Endothelial cell of umbilical vein (primary cell): ENCODE measurements at regions not wholly inside any gene's neighbourhood (a gene's known extent, or its start where the extent isn't known, plus 50 kb on each side); places are given as distances from the start of the nearest gene placed in this dataset.

Source experiments
- BruUV-seq: library from RNA; stranded (reverse); fragments of 400-500 nt; replicated peaks from 2 replicates; lab custom pipeline; 2021; lab: Mats Ljungman, UMichigan
- CTCF ChIA-PET: fragments of 300-600, 350-600 bp; sonication (Branson Sonifier 250); formaldehyde crosslinking; loops from one replicate; lab custom pipeline; 2021; ENCODE audit warnings: antibody characterized with exemption, inconsistent platforms; lab: Charles Lee
- POLR2A ChIA-PET: fragments of 300-600, 350-600 bp; sonication (Branson Sonifier 250); formaldehyde crosslinking; loops from one replicate; lab custom pipeline; 2021; ENCODE audit warnings: antibody characterized with exemption, inconsistent platforms; lab: Charles Lee
- DNase-seq: peaks from one replicate; pipeline ENCODE4 v3.0.0-alpha.2; 2011; ENCODE audit warnings: low read depth, low spot score
- FAIRE-seq: peaks from 2 replicates; lab custom pipeline; 2011; peaks lifted over from hg19 to GRCh38; lab: Jason Lieb, UNC
- H2AFZ ChIP-seq: 2 replicates; pipeline ENCODE4 v1.6.0; 2012; ENCODE audit warnings: low read depth, low read length, control low read depth, inconsistent platforms
- H3K27ac ChIP-seq: 2 replicates; pipeline ENCODE4 v1.5.1; 2011; ENCODE audit warnings: low read depth, mild to moderate bottlenecking, control low read depth, low read length, moderate library complexity; ENCODE audit not compliant: insufficient read depth
- H3K27me3 ChIP-seq, 2 experiments: 2 replicates each; pipeline versions ENCODE4 v1.6.0 to v1.6.1; 2011; ENCODE audit warnings: low read length in 2 of 2, mixed read lengths in 1 of 2; ENCODE audit not compliant: control insufficient read depth in 2 of 2, insufficient read depth in 2 of 2
- H3K36me3 ChIP-seq, 2 experiments: 2 replicates in 1 of 2; 3 replicates in 1 of 2; pipeline ENCODE4 v1.5.1; 2011; ENCODE audit warnings: low read length in 2 of 2, mild to moderate bottlenecking in 1 of 2, moderate library complexity in 1 of 2; ENCODE audit not compliant: control insufficient read depth in 2 of 2, insufficient read depth in 2 of 2; ENCODE audit errors: extremely low read depth in 1 of 2
- H3K4me1 ChIP-seq: 3 replicates; pipeline ENCODE4 v1.5.1; 2011; ENCODE audit warnings: mild to moderate bottlenecking, low read length; ENCODE audit not compliant: control insufficient read depth, insufficient read depth; ENCODE audit errors: extremely low read depth
- H3K4me2 ChIP-seq: 2 replicates; pipeline ENCODE4 v1.6.1; 2011; ENCODE audit warnings: low read length, control low read depth, mixed read lengths; ENCODE audit not compliant: insufficient read depth
- H3K4me3 ChIP-seq, 3 experiments: fragments of 200-600 bp in 1 of 3; sonication (generic), shearing (Covaris generic) in 1 of 3; replicated peaks in 1 of 3; 2 replicates each; pipeline ENCODE4 v1.5.1; 2011 to 2016; ENCODE audit warnings: control low read depth in 3 of 3, low read length in 3 of 3, mild to moderate bottlenecking in 2 of 3, inconsistent platforms in 1 of 3, low read depth in 1 of 3, moderate library complexity in 1 of 3; ENCODE audit not compliant: insufficient read depth in 1 of 3
- H3K79me2 ChIP-seq: 2 replicates; pipeline ENCODE4 v1.6.0; 2012; ENCODE audit warnings: low read length, inconsistent platforms; ENCODE audit not compliant: control insufficient read depth, insufficient read depth
- H3K9ac ChIP-seq: replicated peaks from 2 replicates; pipeline ENCODE3; 2011; ENCODE audit warnings: low read length, control low read depth; ENCODE audit not compliant: insufficient read depth; ENCODE audit errors: extremely low read depth
- H3K9me1 ChIP-seq: replicated peaks from 3 replicates; pipeline ENCODE4 v1.6.0; 2011; ENCODE audit warnings: mild to moderate bottlenecking, low read length; ENCODE audit not compliant: control insufficient read depth, insufficient read depth; ENCODE audit errors: extremely low read depth
- H3K9me3 ChIP-seq: replicated peaks from 2 replicates; pipeline ENCODE4 v1.5.1; 2012; ENCODE audit warnings: low read length, inconsistent platforms; ENCODE audit not compliant: control insufficient read depth, insufficient read depth
- H4K20me1 ChIP-seq: replicated peaks from 2 replicates; pipeline ENCODE3; 2011; ENCODE audit warnings: mild to moderate bottlenecking, low read length; ENCODE audit not compliant: control insufficient read depth, insufficient read depth; ENCODE audit errors: extremely low read depth
- CTCF ChIP-seq, 2 donors: IDR thresholded peaks; 1 replicate in 1 of 2; 2 replicates in 1 of 2; pipeline ENCODE4 v1.5.1; 2011; ENCODE audit warnings: low read length in 2 of 2, mild to moderate bottlenecking in 2 of 2, moderate library complexity in 2 of 2, control low read depth in 1 of 2, inconsistent platforms in 1 of 2, low read depth in 1 of 2; ENCODE audit not compliant: insufficient read depth in 1 of 2; ENCODE audit errors: extremely low read depth in 1 of 2
- EZH2 ChIP-seq: IDR thresholded peaks from 2 replicates; pipeline ENCODE4 v1.6.1; 2012; ENCODE audit warnings: borderline replicate concordance, low read depth, mild to moderate bottlenecking, moderate library complexity, low read length, inconsistent platforms; ENCODE audit not compliant: severe bottlenecking
- FOS ChIP-seq: IDR thresholded peaks from 2 replicates; pipeline ENCODE4 v1.6.1; 2011; ENCODE audit warnings: mild to moderate bottlenecking, low read length, moderate library complexity, borderline replicate concordance; ENCODE audit not compliant: insufficient read depth
- GATA2 ChIP-seq: IDR thresholded peaks from 2 replicates; pipeline ENCODE4 v1.7.0; 2011; ENCODE audit warnings: low read depth, mild to moderate bottlenecking, moderate library complexity, mixed read lengths, low read length; ENCODE audit not compliant: insufficient read length, insufficient read depth
- JUN ChIP-seq: IDR thresholded peaks from 2 replicates; pipeline ENCODE4 v1.6.1; 2011; ENCODE audit warnings: borderline replicate concordance, low read depth; ENCODE audit not compliant: insufficient read length, insufficient read depth
- MAX ChIP-seq: IDR thresholded peaks from 2 replicates; pipeline ENCODE4 v1.6.1; 2011; ENCODE audit not compliant: insufficient read depth, insufficient read length
- MYC ChIP-seq: IDR thresholded peaks from one replicate; pipeline ENCODE4 v1.6.1; 2011; ENCODE audit warnings: mild to moderate bottlenecking, low read depth, low read length
- POLR2A ChIP-seq: IDR thresholded peaks from 2 replicates; pipeline ENCODE4 v1.6.1; 2012; ENCODE audit warnings: low read depth, mild to moderate bottlenecking, control low read depth, low read length
- POLR2AphosphoS5 ChIP-seq: IDR thresholded peaks from 2 replicates; pipeline ENCODE4 v1.6.1; 2012; ENCODE audit warnings: low read depth, mild to moderate bottlenecking, control low read depth, low read length, moderate library complexity; ENCODE audit not compliant: insufficient read depth
- dilution Hi-C: fragments of 300-500 bp; cut with MboI; formaldehyde crosslinking; loops from one replicate; pipeline ENCODE4 v1.15.0; 2019; ENCODE audit warnings: low sequenced_read_pairs; ENCODE audit not compliant: extremely low pct_ligation_motif_present
- intact Hi-C: fragments of 100-400 bp; cut with micrococcal nuclease; formaldehyde crosslinking; loops from one replicate; pipeline ENCODE4 v1.10.0; 2022

- Histone ChIP-seq H4K20me1 (no peaks in the 10 kb centered on the region), H3K27ac (no peak overlapping the region), H3K4me3 (no peak overlapping the region), H3K4me2 (no peak overlapping the region), H3K27me3 (no peaks in the 10 kb centered on the region), H3K79me2 (no peaks in the 10 kb centered on the region), H3K36me3 (no peaks in the 10 kb centered on the region), H3K4me1 (no peaks in the 10 kb centered on the region), H3K9ac (no peak overlapping the region), H2AFZ (no peak overlapping the region), H3K9me3 (no peaks in the 10 kb centered on the region), H3K9me1 (no peaks in the 10 kb centered on the region)
- intact Hi-C loops: no loop called here
- BruUV-seq: no TSS peak
- DNase-seq: no peak
- CTCF ChIA-PET: interaction anchor here (1.5 to 1.7 kb wide), 2 partner anchors 9 kb away, joined by 3 read pairs; no protein-coding TSS in a partner anchor
- no peak for TF ChIP-seq EZH2
- TF ChIP-seq POLR2A: no peak
- TF ChIP-seq MYC: no peak
- TF ChIP-seq GATA2: no peak
- no peak for TF ChIP-seq FOS
- no peak for TF ChIP-seq MAX
- TF ChIP-seq POLR2AphosphoS5: no peak
- TF ChIP-seq CTCF (IDR thresholded peaks at IDR 0.05; ENCODE audit: extremely low read depth in 1 of 2, insufficient read depth in 1 of 2, low read depth in 1 of 2, low read length in 2 of 2): no peak
- no peak for TF ChIP-seq JUN
- POLR2A ChIA-PET: no interaction called here
- dilution Hi-C loops: no loop called here
- FAIRE-seq: no peak
Measured at GRCh38 chr10:78264361-78264760, 230.7 kb downstream of the RPS24 start.
